Epithelial cell of proximal tubule (primary cell): ENCODE measurements at regions not wholly inside any gene's neighbourhood (a gene's known extent, or its start where the extent isn't known, plus 50 kb on each side); places are given as distances from the start of the nearest gene placed in this dataset.

Experiments used
- DNase-seq: peaks from one replicate; pipeline ENCODE4 v3.0.0-alpha.2; 2011; ENCODE audit warnings: low read depth
- H3K4me3 ChIP-seq: 2 replicates; pipeline ENCODE4 v1.5.1; 2011; ENCODE audit warnings: low read depth, mild to moderate bottlenecking, low read length
- CTCF ChIP-seq: conservative IDR thresholded peaks from 2 replicates; pipeline ENCODE4 v1.5.1; 2012; ENCODE audit warnings: low read depth, mild to moderate bottlenecking, low read length

GRCh38 chr20:1712634-1713624 is 55.4 kb upstream of the SIRPG start:
- no peak for TF ChIP-seq CTCF
- no peak for DNase-seq
- no peak overlapping the region for H3K4me3 ChIP-seq

- TF ChIP-seq CTCF: no peak
- no peak for DNase-seq
- no peak overlapping the region for H3K4me3 ChIP-seq
These were observed 54.4 kb upstream of the SIRPG start for GRCh38 chr20:1711826-1712601.

GRCh38 chr20:1711266-1711665 is 53.7 kb upstream of the SIRPG start:
- no peak overlapping the region for H3K4me3 ChIP-seq
- no peak for DNase-seq
- no peak for TF ChIP-seq CTCF

- DNase-seq: no peak
- H3K4me3 ChIP-seq: no peak overlapping the region
- TF ChIP-seq CTCF: no peak
These were observed 52.9 kb upstream of the SIRPG start for GRCh38 chr20:1710484-1710883.

- H3K4me3 ChIP-seq: no peak overlapping the region
- TF ChIP-seq CTCF: no peak
- DNase-seq: no peak
These were observed 50.2 kb upstream of the SIRPG start for GRCh38 chr20:1707588-1708449.
